ENCODE measurements at regions not wholly inside any gene's neighbourhood (a gene's known extent, or its start where the extent isn't known, plus 50 kb on each side); places are given as distances from the start of the nearest gene placed in this dataset.

- H3K27me3 ChIP-seq (ENCODE audit: control insufficient read depth in 2 of 2, insufficient read depth in 2 of 2, low read length in 2 of 2), result no peaks in the 10 kb centered on the region
- CTCF ChIA-PET, result no interaction called here
- no peak overlapping the region for H3K27ac ChIP-seq (ENCODE audit: insufficient read depth, low read depth, low read length)
- no peaks in the 10 kb centered on the region for H3K79me2 ChIP-seq (ENCODE audit: control insufficient read depth, insufficient read depth, low read length)
- H3K4me1 ChIP-seq (ENCODE audit: control insufficient read depth, extremely low read depth, insufficient read depth, low read length), result no peaks in the 10 kb centered on the region
- H4K20me1 ChIP-seq (replicated peaks; ENCODE audit: control insufficient read depth, extremely low read depth, insufficient read depth, low read length), result no peaks in the 10 kb centered on the region
- TF ChIP-seq POLR2A (IDR thresholded peaks at IDR 0.05; ENCODE audit: low read depth, low read length), result no peak
- TF ChIP-seq EZH2 (IDR thresholded peaks at IDR 0.05; ENCODE audit: borderline replicate concordance, low read depth, low read length, severe bottlenecking), result no peak
- no peak for TF ChIP-seq FOS (IDR thresholded peaks at IDR 0.05; ENCODE audit: borderline replicate concordance, insufficient read depth, low read length)
- TF ChIP-seq MAX (IDR thresholded peaks at IDR 0.05; ENCODE audit: insufficient read depth, insufficient read length), result no peak
- no peak for TF ChIP-seq POLR2AphosphoS5 (IDR thresholded peaks at IDR 0.05; ENCODE audit: insufficient read depth, low read depth, low read length)
- no peak for TF ChIP-seq MYC (IDR thresholded peaks at IDR 0.05; ENCODE audit: low read depth, low read length)
- no peak for TF ChIP-seq GATA2 (IDR thresholded peaks at IDR 0.05; ENCODE audit: insufficient read depth, insufficient read length, low read depth, low read length)
- TF ChIP-seq JUN (IDR thresholded peaks at IDR 0.05; ENCODE audit: borderline replicate concordance, insufficient read depth, insufficient read length, low read depth), result no peak
- TF ChIP-seq CTCF (IDR thresholded peaks at IDR 0.05; ENCODE audit: extremely low read depth in 1 of 2, insufficient read depth in 1 of 2, low read depth in 1 of 2, low read length in 2 of 2), result no peak
- H3K9me1 ChIP-seq (replicated peaks; ENCODE audit: control insufficient read depth, extremely low read depth, insufficient read depth, low read length), result no peaks in the 10 kb centered on the region
- no TSS peak for BruUV-seq (replicated peaks)
- DNase-seq (ENCODE audit: low read depth, low spot score), result no peak
- dilution Hi-C loops (cut with MboI; ENCODE audit: extremely low pct_ligation_motif_present, low sequenced_read_pairs), result no loop called here
- no peak overlapping the region for H2AFZ ChIP-seq (ENCODE audit: low read depth, low read length)
- FAIRE-seq, result no peak
- no peak overlapping the region for H3K9ac ChIP-seq (replicated peaks; ENCODE audit: extremely low read depth, insufficient read depth, low read length)
- POLR2A ChIA-PET, result no interaction called here
- H3K4me2 ChIP-seq (ENCODE audit: insufficient read depth, low read length), result no peak overlapping the region
- no peak overlapping the region for H3K4me3 ChIP-seq (replicated peaks in 1 of 3; ENCODE audit: insufficient read depth in 1 of 3, low read depth in 1 of 3, low read length in 3 of 3)
- intact Hi-C loops (cut with micrococcal nuclease), result no loop called here
- H3K9me3 ChIP-seq (replicated peaks; ENCODE audit: control insufficient read depth, insufficient read depth, low read length), result no peaks in the 10 kb centered on the region
- H3K36me3 ChIP-seq (ENCODE audit: control insufficient read depth in 2 of 2, extremely low read depth in 1 of 2, insufficient read depth in 2 of 2, low read length in 2 of 2), result no peaks in the 10 kb centered on the region
Observed at GRCh38 chr2:156206355-156206754, 126.2 kb downstream of the NR4A2 start.
